Hepatocyte (in vitro differentiated cells): ENCODE measurements at regions not wholly inside any gene's neighbourhood (a gene's known extent, or its start where the extent isn't known, plus 50 kb on each side); places are given as distances from the start of the nearest gene placed in this dataset.

Source experiments
- DNase-seq: peaks from one replicate; pipeline ENCODE4 v3.0.0-alpha.2; 2016; ENCODE audit warnings: low spot score
- H2AFZ ChIP-seq: fragments of 200-600 bp; sonication (generic); 2 replicates; pipeline ENCODE4 v1.6.0; 2016; ENCODE audit warnings: antibody characterized with exemption, mild to moderate bottlenecking
- H3K27ac ChIP-seq: fragments of 200-600 bp; sonication (generic); 2 replicates; pipeline ENCODE4 v1.5.1; 2016; ENCODE audit warnings: mild to moderate bottlenecking
- H3K27me3 ChIP-seq: fragments of 200-600 bp; sonication (generic); 2 replicates; pipeline ENCODE4 v1.6.1; 2016
- H3K36me3 ChIP-seq: fragments of 200-600 bp; sonication (generic); replicated peaks from 2 replicates; pipeline ENCODE4 v1.5.1; 2016; ENCODE audit warnings: low read depth; ENCODE audit not compliant: insufficient read depth
- H3K4me1 ChIP-seq: fragments of 200-600 bp; sonication (generic); 2 replicates; pipeline ENCODE4 v1.5.1; 2016; ENCODE audit warnings: mild to moderate bottlenecking, moderate library complexity; ENCODE audit not compliant: insufficient read depth
- H3K4me2 ChIP-seq: fragments of 200-600 bp; sonication (generic); 2 replicates; pipeline ENCODE4 v1.6.0; 2016
- H3K4me3 ChIP-seq: fragments of 200-600 bp; sonication (generic); 2 replicates; pipeline ENCODE4 v1.5.1; 2016; ENCODE audit warnings: mild to moderate bottlenecking
- H3K79me2 ChIP-seq: fragments of 200-600 bp; sonication (generic); 2 replicates; pipeline ENCODE4 v1.6.0; 2017; ENCODE audit warnings: mild to moderate bottlenecking
- H3K9me2 ChIP-seq: fragments of 200-600 bp; sonication (generic); replicated peaks from 2 replicates; pipeline ENCODE4 v1.6.0; 2017; ENCODE audit warnings: mild to moderate bottlenecking; ENCODE audit not compliant: insufficient read depth
- H3K9me3 ChIP-seq: fragments of 200-600 bp; sonication (generic); 2 replicates; pipeline ENCODE4 v1.5.1; 2016; ENCODE audit warnings: low read depth, mild to moderate bottlenecking
- H4K20me1 ChIP-seq: fragments of 200-600 bp; sonication (generic); 2 replicates; pipeline ENCODE4 v1.6.0; 2016; ENCODE audit warnings: mild to moderate bottlenecking; ENCODE audit not compliant: insufficient read depth, poor library complexity, severe bottlenecking
- CTCF ChIP-seq: fragments of 200-600 bp; sonication (generic); IDR thresholded peaks from 2 replicates; pipeline ENCODE4 v1.5.1; 2016; ENCODE audit warnings: antibody characterized with exemption, mild to moderate bottlenecking; ENCODE audit not compliant: poor library complexity
- EZH2 ChIP-seq: fragments of 200-600 bp; sonication (generic); IDR thresholded peaks from 2 replicates; pipeline ENCODE4 v1.6.1; 2016; ENCODE audit warnings: antibody characterized with exemption, mild to moderate bottlenecking, borderline replicate concordance
- EZH2phosphoT487 ChIP-seq: fragments of 200-600 bp; sonication (generic); IDR thresholded peaks from one replicate; pipeline ENCODE4 v1.6.1; 2018; ENCODE audit warnings: antibody characterized with exemption, mild to moderate bottlenecking, low read depth, moderate library complexity; ENCODE audit not compliant: unreplicated experiment, severe bottlenecking
- WGBS: methylation state at CpG from one replicate; pipeline ENCODE4 v1.1.6; 2016; ENCODE audit warnings: low lambda C conversion rate; ENCODE audit errors: missing lambda C conversion rate; 5-methylcytosine and 5-hydroxymethylcytosine counted together

- H3K4me2 ChIP-seq = no peak overlapping the region
- no peaks in the 10 kb centered on the region for H3K27me3 ChIP-seq
- H2AFZ ChIP-seq = no peak overlapping the region
- no peaks in the 10 kb centered on the region for H3K9me2 ChIP-seq
- DNase-seq = no peak
- H4K20me1 ChIP-seq = no peaks in the 10 kb centered on the region
- no peaks in the 10 kb centered on the region for H3K36me3 ChIP-seq
- H3K4me3 ChIP-seq = no peak overlapping the region
- H3K27ac ChIP-seq = no peak overlapping the region
- 47% methylated on average over 4 of the region's 4 CpGs for WGBS
- no peak for TF ChIP-seq CTCF
- TF ChIP-seq EZH2 = no peak
- no peak for TF ChIP-seq EZH2phosphoT487
- peaks cover 4% of the 10 kb centered on the region for H3K4me1 ChIP-seq
- no peaks in the 10 kb centered on the region for H3K79me2 ChIP-seq
- H3K9me3 ChIP-seq = no peaks in the 10 kb centered on the region
Observed at GRCh38 chr5:34562791-34563190, 93.3 kb upstream of the RAI14 start.

- no peak for TF ChIP-seq EZH2
- no peak for TF ChIP-seq EZH2phosphoT487
- no peak for TF ChIP-seq CTCF
- no peak for DNase-seq
- H3K36me3 ChIP-seq = no peaks in the 10 kb centered on the region
- H3K4me2 ChIP-seq = no peak overlapping the region
- H3K27ac ChIP-seq = no peak overlapping the region
- H3K4me1 ChIP-seq = peaks cover 4% of the 10 kb centered on the region
- H2AFZ ChIP-seq = no peak overlapping the region
- H3K27me3 ChIP-seq = no peaks in the 10 kb centered on the region
- no peaks in the 10 kb centered on the region for H3K79me2 ChIP-seq
- H3K4me3 ChIP-seq = no peak overlapping the region
- no peaks in the 10 kb centered on the region for H3K9me2 ChIP-seq
- no peaks in the 10 kb centered on the region for H4K20me1 ChIP-seq
- 98% methylated on average over 6 of the region's 6 CpGs for WGBS
- H3K9me3 ChIP-seq = no peaks in the 10 kb centered on the region
Observed at GRCh38 chr5:34563269-34563668, 92.9 kb upstream of the RAI14 start.

GRCh38 chr5:34563931-34564709, 92.0 kb upstream of the RAI14 start:
- Histone ChIP-seq H3K27me3 (no peaks in the 10 kb centered on the region), H3K36me3 (no peaks in the 10 kb centered on the region), H3K9me3 (no peaks in the 10 kb centered on the region), H2AFZ (no peak overlapping the region), H3K4me3 (no peak overlapping the region), H3K4me2 (no peak overlapping the region), H3K4me1 (peaks cover 4% of the 10 kb centered on the region), H3K27ac (no peak overlapping the region), H3K79me2 (no peaks in the 10 kb centered on the region), H3K9me2 (no peaks in the 10 kb centered on the region), H4K20me1 (no peaks in the 10 kb centered on the region)
- no peak for DNase-seq
- TF ChIP-seq EZH2 = no peak
- no peak for TF ChIP-seq CTCF
- TF ChIP-seq EZH2phosphoT487 = no peak
- WGBS = 69% methylated on average over 21 of the region's 21 CpGs
